Astrocyte (in vitro differentiated cells and primary cell): ENCODE measurements at regions not wholly inside any gene's neighbourhood (a gene's known extent, or its start where the extent isn't known, plus 50 kb on each side); places are given as distances from the start of the nearest gene placed in this dataset.

Experiments used
- DNase-seq: peaks from one replicate; pipeline ENCODE4 v3.0.0-alpha.2; 2010; ENCODE audit warnings: low read depth
- FAIRE-seq: peaks from 2 replicates; lab custom pipeline; 2011; peaks lifted over from hg19 to GRCh38; lab: Jason Lieb, UNC
- H2AFZ ChIP-seq: 2 replicates; pipeline ENCODE4 v1.6.0; 2012; ENCODE audit warnings: low read depth, low read length, inconsistent platforms
- H3K27ac ChIP-seq: 2 replicates; pipeline ENCODE4 v1.5.1; 2011; ENCODE audit warnings: low read depth, low read length, inconsistent platforms
- H3K27me3 ChIP-seq: 2 replicates; pipeline ENCODE4 v1.6.0; 2011; ENCODE audit warnings: low read length, inconsistent platforms; ENCODE audit not compliant: insufficient read depth
- H3K36me3 ChIP-seq: 2 replicates; pipeline ENCODE4 v1.5.1; 2011; ENCODE audit warnings: low read length, inconsistent platforms; ENCODE audit not compliant: insufficient read depth
- H3K4me1 ChIP-seq: 2 replicates; pipeline ENCODE4 v1.5.1; 2011; ENCODE audit warnings: low read length, inconsistent platforms; ENCODE audit not compliant: insufficient read depth
- H3K4me2 ChIP-seq: 2 replicates; pipeline ENCODE4 v1.6.0; 2012; ENCODE audit warnings: low read length, inconsistent platforms
- H3K4me3 ChIP-seq: 2 replicates; pipeline ENCODE4 v1.5.1; 2011; ENCODE audit warnings: low read depth, mild to moderate bottlenecking, low read length, inconsistent platforms; ENCODE audit not compliant: insufficient read depth
- H3K79me2 ChIP-seq: 2 replicates; pipeline ENCODE4 v1.6.0; 2012; ENCODE audit warnings: mild to moderate bottlenecking, low read length, inconsistent platforms; ENCODE audit not compliant: insufficient read depth
- H3K9ac ChIP-seq: 2 replicates; pipeline ENCODE4 v1.6.0; 2012; ENCODE audit warnings: mild to moderate bottlenecking, low read length, inconsistent platforms
- H3K9me3 ChIP-seq: 2 replicates; pipeline ENCODE4 v1.5.1; 2012; ENCODE audit warnings: low read depth, mild to moderate bottlenecking, low read length, inconsistent platforms; ENCODE audit not compliant: insufficient read depth
- H4K20me1 ChIP-seq: 2 replicates; pipeline ENCODE4 v1.6.0; 2012; ENCODE audit warnings: low read length, inconsistent platforms; ENCODE audit not compliant: insufficient read depth
- H3K27ac Mint-ChIP-seq: one replicate; pipeline ENCODE4 v1.8.0; 2021; ENCODE audit warnings: mild to moderate bottlenecking, mixed read lengths; ENCODE audit not compliant: unreplicated experiment
- H3K27me3 Mint-ChIP-seq: one replicate; pipeline ENCODE4 v1.8.0; 2021; ENCODE audit warnings: low read depth, mixed read lengths; ENCODE audit not compliant: unreplicated experiment
- H3K36me3 Mint-ChIP-seq: one replicate; pipeline ENCODE4 v1.8.0; 2021; ENCODE audit warnings: low read depth, mixed read lengths; ENCODE audit not compliant: unreplicated experiment
- H3K4me1 Mint-ChIP-seq: one replicate; pipeline ENCODE4 v1.8.0; 2021; ENCODE audit warnings: low read depth, mixed read lengths; ENCODE audit not compliant: unreplicated experiment
- H3K4me3 Mint-ChIP-seq: one replicate; pipeline ENCODE4 v1.8.0; 2021; ENCODE audit warnings: mild to moderate bottlenecking, moderate library complexity, mixed read lengths; ENCODE audit not compliant: unreplicated experiment
- H3K9me3 Mint-ChIP-seq: one replicate; pipeline ENCODE4 v1.8.0; 2021; ENCODE audit warnings: mild to moderate bottlenecking, mixed read lengths; ENCODE audit not compliant: unreplicated experiment
- EZH2 ChIP-seq: IDR thresholded peaks from 2 replicates; pipeline ENCODE4 v1.6.1; 2012; ENCODE audit warnings: mild to moderate bottlenecking, low read length, inconsistent platforms; ENCODE audit not compliant: insufficient read depth
- TF ChIP-seq, protein P1 (sequence below): IDR thresholded peaks from 2 replicates; pipeline ENCODE4 v1.5.1; 2011; ENCODE audit warnings: low read depth, mild to moderate bottlenecking, inconsistent platforms, low read length, moderate library complexity; ENCODE audit not compliant: insufficient read depth

GRCh38 chr4:8763966-8764901 lies 107.4 kb downstream of the HMX1 start:
- no peak for FAIRE-seq
- H3K27ac ChIP-seq: no peak overlapping the region
- no peak for DNase-seq

GRCh38 chr4:8762951-8763735 lies 108.5 kb downstream of the HMX1 start:
- no peak overlapping the region for H3K27ac ChIP-seq
- no peak overlapping the region for H3K27ac Mint-ChIP-seq

More at GRCh38 chr4:8763966-8764901, 107.4 kb downstream of the HMX1 start:
- no peak overlapping the region for H3K4me3 ChIP-seq
- Mint-ChIP-seq H3K36me3 (no peaks in the 10 kb centered on the region), H3K27me3 (peaks cover 42% of the 10 kb centered on the region), H3K27ac (no peak overlapping the region), H3K4me1 (no peaks in the 10 kb centered on the region), H3K4me3 (no peak overlapping the region), H3K9me3 (no peaks in the 10 kb centered on the region)
- no peaks in the 10 kb centered on the region for H3K36me3 ChIP-seq
- H3K79me2 ChIP-seq: no peaks in the 10 kb centered on the region
- H3K4me2 ChIP-seq: no peak overlapping the region
- H4K20me1 ChIP-seq: no peaks in the 10 kb centered on the region
- TF ChIP-seq, protein P1, sequence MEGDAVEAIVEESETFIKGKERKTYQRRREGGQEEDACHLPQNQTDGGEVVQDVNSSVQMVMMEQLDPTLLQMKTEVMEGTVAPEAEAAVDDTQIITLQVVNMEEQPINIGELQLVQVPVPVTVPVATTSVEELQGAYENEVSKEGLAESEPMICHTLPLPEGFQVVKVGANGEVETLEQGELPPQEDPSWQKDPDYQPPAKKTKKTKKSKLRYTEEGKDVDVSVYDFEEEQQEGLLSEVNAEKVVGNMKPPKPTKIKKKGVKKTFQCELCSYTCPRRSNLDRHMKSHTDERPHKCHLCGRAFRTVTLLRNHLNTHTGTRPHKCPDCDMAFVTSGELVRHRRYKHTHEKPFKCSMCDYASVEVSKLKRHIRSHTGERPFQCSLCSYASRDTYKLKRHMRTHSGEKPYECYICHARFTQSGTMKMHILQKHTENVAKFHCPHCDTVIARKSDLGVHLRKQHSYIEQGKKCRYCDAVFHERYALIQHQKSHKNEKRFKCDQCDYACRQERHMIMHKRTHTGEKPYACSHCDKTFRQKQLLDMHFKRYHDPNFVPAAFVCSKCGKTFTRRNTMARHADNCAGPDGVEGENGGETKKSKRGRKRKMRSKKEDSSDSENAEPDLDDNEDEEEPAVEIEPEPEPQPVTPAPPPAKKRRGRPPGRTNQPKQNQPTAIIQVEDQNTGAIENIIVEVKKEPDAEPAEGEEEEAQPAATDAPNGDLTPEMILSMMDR: no peak
- no peak for TF ChIP-seq EZH2
- no peak overlapping the region for H2AFZ ChIP-seq
- H3K4me1 ChIP-seq: no peaks in the 10 kb centered on the region
- H3K9me3 ChIP-seq: no peaks in the 10 kb centered on the region
- no peak overlapping the region for H3K9ac ChIP-seq
- H3K27me3 ChIP-seq: no peaks in the 10 kb centered on the region

More at GRCh38 chr4:8762951-8763735, 108.5 kb downstream of the HMX1 start:
- H3K4me3 ChIP-seq: no peak overlapping the region
- Mint-ChIP-seq H3K4me1 (no peaks in the 10 kb centered on the region), H3K4me3 (no peak overlapping the region), H3K27me3 (peaks cover 39% of the 10 kb centered on the region), H3K9me3 (no peaks in the 10 kb centered on the region), H3K36me3 (no peaks in the 10 kb centered on the region)
- FAIRE-seq (no peak), DNase-seq (no peak)
- no peaks in the 10 kb centered on the region for H3K36me3 ChIP-seq
- no peaks in the 10 kb centered on the region for H4K20me1 ChIP-seq
- H2AFZ ChIP-seq: no peak overlapping the region
- TF ChIP-seq EZH2: no peak
- TF ChIP-seq, protein P1: no peak
- H3K4me2 ChIP-seq: no peak overlapping the region
- no peaks in the 10 kb centered on the region for H3K79me2 ChIP-seq
- H3K4me1 ChIP-seq: no peaks in the 10 kb centered on the region
- no peak overlapping the region for H3K9ac ChIP-seq
- H3K27me3 ChIP-seq: no peaks in the 10 kb centered on the region
- no peaks in the 10 kb centered on the region for H3K9me3 ChIP-seq
